ENCODE measurements at regions not wholly inside any gene's neighbourhood (a gene's known extent, or its start where the extent isn't known, plus 50 kb on each side); places are given as distances from the start of the nearest gene placed in this dataset.

DNA sequence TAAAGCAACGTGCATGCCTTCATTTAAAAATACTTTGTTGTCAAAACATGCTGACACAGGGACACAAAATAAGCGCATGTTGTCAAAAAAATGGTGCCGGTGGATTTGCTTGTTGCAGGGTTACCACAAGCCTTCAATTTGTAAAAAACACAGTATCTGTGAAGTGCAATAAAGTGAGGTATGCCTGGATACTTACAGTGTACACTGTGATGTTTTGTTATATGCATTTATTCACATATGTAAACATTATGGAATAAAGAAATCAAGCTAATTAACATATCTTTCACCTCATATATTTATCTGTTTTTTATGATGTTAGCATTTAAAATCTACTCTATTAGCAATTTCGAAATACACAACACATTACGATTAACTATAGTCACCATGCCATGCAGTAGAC, 202.6 kb upstream of the FZD8 start:
- H3K27me3 ChIP-seq (ENCODE audit: insufficient read depth, low read depth): no peaks in the 10 kb centered on the region
- H3K4me2 ChIP-seq: no peak overlapping the region
- no peaks in the 10 kb centered on the region for H4K20me1 ChIP-seq (ENCODE audit: insufficient read depth)
- no peak overlapping the region for H3K9ac ChIP-seq
- H3K4me1 ChIP-seq (ENCODE audit: low read depth, poor library complexity, severe bottlenecking): no peaks in the 10 kb centered on the region
- H3K27ac ChIP-seq: no peak overlapping the region
- no peak for TF ChIP-seq CTCF (conservative IDR thresholded peaks at IDR 0.05; ENCODE audit: low read depth, low read length)
- no peaks in the 10 kb centered on the region for H3K79me2 ChIP-seq (ENCODE audit: insufficient read depth, low read depth)
- H3K36me3 ChIP-seq (ENCODE audit: insufficient read depth): no peaks in the 10 kb centered on the region
- H2AFZ ChIP-seq (ENCODE audit: low read depth): no peak overlapping the region
- H3K4me3 ChIP-seq (IDR thresholded peaks at IDR 0.05; ENCODE audit: insufficient read depth, low read depth, low read length): no peak overlapping the region

DNA sequence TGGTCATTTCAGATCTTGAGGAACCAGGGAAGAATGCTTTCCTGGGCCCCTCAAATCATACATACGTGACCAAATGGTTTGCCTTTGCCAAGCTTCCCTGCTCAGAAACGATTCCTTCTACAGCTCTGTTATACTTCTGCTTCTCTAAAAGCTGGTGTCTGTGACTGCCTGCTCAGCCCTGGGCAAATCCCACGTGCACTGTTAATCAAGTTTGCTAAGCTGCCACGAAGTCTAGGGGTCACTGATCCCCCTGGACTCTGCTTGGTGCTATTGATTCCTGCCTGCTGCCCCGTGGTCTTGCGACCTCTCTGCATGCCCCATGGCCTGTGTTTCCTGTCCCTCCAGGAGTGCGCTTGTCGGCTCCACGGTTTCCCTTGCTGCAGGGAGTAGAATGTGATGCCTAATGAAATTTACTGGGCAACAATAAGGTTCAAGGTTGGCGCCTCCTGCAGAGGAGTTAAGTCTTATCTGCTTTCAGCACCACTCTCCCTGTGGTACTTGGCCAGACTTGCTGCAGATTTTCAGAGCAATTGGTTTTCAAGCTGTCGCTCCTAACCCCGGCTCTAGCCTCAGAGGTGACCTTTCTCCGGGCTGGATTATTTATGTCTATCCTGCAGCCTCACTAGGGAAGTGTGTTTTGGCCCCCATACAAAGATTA, 201.6 kb upstream of the FZD8 start:
- H3K27ac ChIP-seq: no peak overlapping the region
- no peak overlapping the region for H3K4me3 ChIP-seq (IDR thresholded peaks at IDR 0.05; ENCODE audit: insufficient read depth, low read depth, low read length)
- no peak overlapping the region for H3K4me2 ChIP-seq
- no peaks in the 10 kb centered on the region for H3K36me3 ChIP-seq (ENCODE audit: insufficient read depth)
- no peaks in the 10 kb centered on the region for H3K27me3 ChIP-seq (ENCODE audit: insufficient read depth, low read depth)
- H3K4me1 ChIP-seq (ENCODE audit: low read depth, poor library complexity, severe bottlenecking): no peaks in the 10 kb centered on the region
- no peaks in the 10 kb centered on the region for H4K20me1 ChIP-seq (ENCODE audit: insufficient read depth)
- H3K9ac ChIP-seq: no peak overlapping the region
- no peak overlapping the region for H2AFZ ChIP-seq (ENCODE audit: low read depth)
- no peak for TF ChIP-seq CTCF (conservative IDR thresholded peaks at IDR 0.05; ENCODE audit: low read depth, low read length)
- H3K79me2 ChIP-seq (ENCODE audit: insufficient read depth, low read depth): no peaks in the 10 kb centered on the region

GRCh38 chr10:35838054-35838453, 196.0 kb upstream of the FZD8 start:
- TF ChIP-seq CTCF (conservative IDR thresholded peaks at IDR 0.05; ENCODE audit: low read depth, low read length): no peak
- H3K27ac ChIP-seq: no peak overlapping the region
- no peaks in the 10 kb centered on the region for H3K27me3 ChIP-seq (ENCODE audit: insufficient read depth, low read depth)
- H3K79me2 ChIP-seq (ENCODE audit: insufficient read depth, low read depth): no peaks in the 10 kb centered on the region
- no peak overlapping the region for H3K4me2 ChIP-seq
- no peaks in the 10 kb centered on the region for H3K4me1 ChIP-seq (ENCODE audit: low read depth, poor library complexity, severe bottlenecking)
- no peaks in the 10 kb centered on the region for H3K36me3 ChIP-seq (ENCODE audit: insufficient read depth)
- no peaks in the 10 kb centered on the region for H4K20me1 ChIP-seq (ENCODE audit: insufficient read depth)
- H3K4me3 ChIP-seq (IDR thresholded peaks at IDR 0.05; ENCODE audit: insufficient read depth, low read depth, low read length): no peak overlapping the region
- H2AFZ ChIP-seq (ENCODE audit: low read depth): no peak overlapping the region
- H3K9ac ChIP-seq: no peak overlapping the region

DNA sequence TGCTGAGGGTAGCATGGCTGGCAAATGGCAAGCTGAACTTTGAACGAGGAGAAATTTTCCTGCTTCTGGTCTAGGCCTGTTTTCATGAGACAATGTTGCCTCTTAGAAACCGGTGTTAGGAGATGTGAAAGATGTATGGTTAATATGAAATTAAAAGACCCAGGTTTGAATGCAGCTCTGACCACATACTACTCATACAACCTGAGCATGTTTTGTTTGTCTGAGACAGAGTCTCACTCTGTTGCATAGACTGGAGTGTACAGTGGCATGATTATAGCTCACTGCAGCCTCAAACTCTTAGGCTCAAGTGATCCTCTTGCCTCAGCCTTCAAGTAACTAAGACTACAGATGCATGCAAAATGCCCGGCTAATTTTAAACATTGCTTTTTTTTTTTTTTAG, 193.4 kb upstream of the FZD8 start:
- Histone ChIP-seq H3K27ac (no peak overlapping the region), H3K27me3 (ENCODE audit: insufficient read depth, low read depth) (no peaks in the 10 kb centered on the region), H3K9ac (no peak overlapping the region), H3K4me3 (IDR thresholded peaks at IDR 0.05; ENCODE audit: insufficient read depth, low read depth, low read length) (no peak overlapping the region), H4K20me1 (ENCODE audit: insufficient read depth) (no peaks in the 10 kb centered on the region), H2AFZ (ENCODE audit: low read depth) (no peak overlapping the region), H3K4me1 (ENCODE audit: low read depth, poor library complexity, severe bottlenecking) (no peaks in the 10 kb centered on the region), H3K4me2 (no peak overlapping the region), H3K79me2 (ENCODE audit: insufficient read depth, low read depth) (no peaks in the 10 kb centered on the region), H3K36me3 (ENCODE audit: insufficient read depth) (no peaks in the 10 kb centered on the region)
- no peak for TF ChIP-seq CTCF (conservative IDR thresholded peaks at IDR 0.05; ENCODE audit: low read depth, low read length)

All from KMS-11 (cell line).